ENCODE measurements at regions not wholly inside any gene's neighbourhood (a gene's known extent, or its start where the extent isn't known, plus 50 kb on each side); places are given as distances from the start of the nearest gene placed in this dataset.

DNA sequence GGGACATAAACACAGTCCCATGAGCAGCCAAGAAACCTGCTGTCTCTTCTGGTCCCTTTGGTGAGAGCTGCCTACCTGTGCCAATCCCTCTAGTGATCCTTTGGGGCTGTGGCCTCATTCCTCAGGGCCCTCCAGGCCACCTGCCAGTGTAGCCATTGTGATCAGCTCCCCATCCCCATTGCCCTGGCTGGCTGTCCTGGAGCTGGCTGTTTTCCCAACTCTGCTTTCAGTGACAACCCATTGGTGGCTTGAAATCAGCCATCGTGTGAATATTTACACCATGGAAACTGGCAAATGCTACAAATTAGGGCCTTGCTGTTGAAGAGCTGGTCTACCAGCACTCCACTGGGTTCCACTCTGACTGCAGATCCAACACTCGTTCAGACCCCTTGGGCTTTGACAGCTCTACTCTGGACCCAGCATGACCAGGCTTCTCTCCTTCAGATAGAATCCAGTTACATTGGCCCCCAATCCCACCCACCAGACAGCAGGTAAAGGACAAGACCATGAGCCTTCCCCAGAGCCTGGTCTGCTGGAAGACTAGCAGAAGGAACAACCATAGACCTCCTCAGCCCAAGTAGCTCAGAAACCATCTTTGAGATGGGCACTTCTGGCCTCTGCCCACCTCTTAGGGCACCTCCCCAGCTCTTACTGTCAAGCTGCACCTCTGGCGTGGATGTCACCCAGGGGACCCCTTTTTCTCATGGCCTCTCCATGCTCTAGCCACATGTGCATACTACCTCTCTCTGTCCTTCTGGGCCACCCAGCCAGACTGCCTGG lies 69.2 kb upstream of the NEK6 start:
- TF ChIP-seq, protein P1, sequence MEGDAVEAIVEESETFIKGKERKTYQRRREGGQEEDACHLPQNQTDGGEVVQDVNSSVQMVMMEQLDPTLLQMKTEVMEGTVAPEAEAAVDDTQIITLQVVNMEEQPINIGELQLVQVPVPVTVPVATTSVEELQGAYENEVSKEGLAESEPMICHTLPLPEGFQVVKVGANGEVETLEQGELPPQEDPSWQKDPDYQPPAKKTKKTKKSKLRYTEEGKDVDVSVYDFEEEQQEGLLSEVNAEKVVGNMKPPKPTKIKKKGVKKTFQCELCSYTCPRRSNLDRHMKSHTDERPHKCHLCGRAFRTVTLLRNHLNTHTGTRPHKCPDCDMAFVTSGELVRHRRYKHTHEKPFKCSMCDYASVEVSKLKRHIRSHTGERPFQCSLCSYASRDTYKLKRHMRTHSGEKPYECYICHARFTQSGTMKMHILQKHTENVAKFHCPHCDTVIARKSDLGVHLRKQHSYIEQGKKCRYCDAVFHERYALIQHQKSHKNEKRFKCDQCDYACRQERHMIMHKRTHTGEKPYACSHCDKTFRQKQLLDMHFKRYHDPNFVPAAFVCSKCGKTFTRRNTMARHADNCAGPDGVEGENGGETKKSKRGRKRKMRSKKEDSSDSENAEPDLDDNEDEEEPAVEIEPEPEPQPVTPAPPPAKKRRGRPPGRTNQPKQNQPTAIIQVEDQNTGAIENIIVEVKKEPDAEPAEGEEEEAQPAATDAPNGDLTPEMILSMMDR (IDR thresholded peaks at IDR 0.05; ENCODE audit: low read depth, low read length), result no peak
- no peak for DNase-seq (ENCODE audit: low read depth in 2 of 2)
- no peak overlapping the region for H3K4me3 ChIP-seq (replicated peaks in 1 of 2; ENCODE audit: low read depth in 2 of 2, low read length in 2 of 2)

DNA sequence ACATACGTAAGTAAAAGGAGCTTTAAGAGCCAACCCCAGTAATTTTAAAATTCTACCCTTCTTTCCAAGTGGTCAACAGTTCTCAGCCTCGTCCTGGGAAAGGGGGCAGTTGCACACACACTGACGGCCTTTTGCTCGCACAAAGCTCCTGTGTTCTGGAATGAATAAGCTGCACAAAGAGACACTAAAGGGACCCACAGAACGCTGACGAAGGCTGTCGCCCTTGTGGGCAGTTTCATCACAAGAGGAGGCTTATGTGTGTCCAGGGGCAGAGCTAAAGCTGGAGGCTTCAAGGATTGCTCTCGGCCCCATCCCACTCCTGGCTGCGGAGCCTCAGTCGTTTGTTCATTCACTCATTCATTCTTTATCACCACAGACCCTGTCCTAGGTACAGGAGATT lies 67.0 kb upstream of the NEK6 start:
- TF ChIP-seq, protein P1 (IDR thresholded peaks at IDR 0.05; ENCODE audit: low read depth, low read length), result no peak
- H3K4me3 ChIP-seq (replicated peaks in 1 of 2; ENCODE audit: low read depth in 2 of 2, low read length in 2 of 2), result no peak overlapping the region
- DNase-seq (ENCODE audit: low read depth in 2 of 2), result no peak

DNA sequence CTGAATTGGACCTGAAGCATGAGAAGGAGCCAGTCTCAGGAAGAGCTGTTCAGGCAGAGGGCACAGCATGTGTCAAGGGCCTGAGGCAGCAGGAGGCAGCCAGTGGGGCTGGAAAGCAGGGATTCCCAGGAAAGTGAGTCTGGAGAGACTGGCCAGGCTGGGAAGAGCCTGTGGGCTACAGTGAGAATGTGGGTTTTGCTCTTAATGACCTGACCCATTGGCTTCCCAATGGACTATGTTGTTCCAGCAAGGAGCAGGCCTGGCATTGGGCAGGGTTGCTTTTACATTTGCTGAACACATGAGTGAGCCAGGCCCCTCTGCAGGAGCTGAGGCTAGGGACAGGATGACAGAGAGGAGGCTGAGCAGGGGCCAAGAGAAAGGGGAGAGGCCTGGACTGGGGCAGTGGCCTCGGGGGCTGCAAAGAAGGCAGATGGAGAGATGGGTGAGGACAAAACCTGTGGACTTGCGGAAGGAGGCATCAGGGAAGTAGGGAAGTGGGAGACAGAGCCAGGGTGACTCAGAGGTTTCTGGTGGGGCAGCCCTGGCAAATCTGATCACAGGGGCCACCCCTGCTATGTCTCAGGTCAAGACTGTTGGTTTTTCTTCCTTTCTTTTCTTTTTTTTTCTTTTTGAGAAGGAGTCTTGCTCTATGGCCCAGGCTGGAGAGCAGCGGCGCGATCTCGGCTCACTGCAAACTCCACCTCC lies 65.9 kb upstream of the NEK6 start:
- no peak overlapping the region for H3K4me3 ChIP-seq (replicated peaks in 1 of 2; ENCODE audit: low read depth in 2 of 2, low read length in 2 of 2)
- TF ChIP-seq, protein P1 (IDR thresholded peaks at IDR 0.05; ENCODE audit: low read depth, low read length), result no peak
- DNase-seq (ENCODE audit: low read depth in 2 of 2), result no peak

DNA sequence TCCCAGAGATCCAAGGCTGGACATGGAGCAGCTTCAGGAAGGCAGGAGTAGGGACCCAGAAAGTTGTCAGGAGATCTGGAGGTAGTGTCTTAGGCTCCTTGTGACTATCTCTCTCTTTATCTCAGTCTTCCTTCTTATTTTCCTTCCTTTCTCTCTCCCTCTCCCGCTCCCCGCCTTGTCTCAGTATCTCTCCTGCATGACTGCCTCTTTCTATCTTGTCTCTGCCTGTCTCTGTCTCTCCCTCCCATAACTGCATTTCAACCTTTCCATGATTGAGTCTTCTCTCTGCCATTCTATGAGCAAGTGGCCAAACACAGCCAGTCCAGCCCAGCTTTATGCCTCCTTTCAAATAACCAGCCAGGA lies 61.0 kb upstream of the NEK6 start:
- TF ChIP-seq, protein P1 (IDR thresholded peaks at IDR 0.05; ENCODE audit: low read depth, low read length), result no peak
- no peak for DNase-seq (ENCODE audit: low read depth in 2 of 2)
- H3K4me3 ChIP-seq (replicated peaks in 1 of 2; ENCODE audit: low read depth in 2 of 2, low read length in 2 of 2), result no peak overlapping the region

DNA sequence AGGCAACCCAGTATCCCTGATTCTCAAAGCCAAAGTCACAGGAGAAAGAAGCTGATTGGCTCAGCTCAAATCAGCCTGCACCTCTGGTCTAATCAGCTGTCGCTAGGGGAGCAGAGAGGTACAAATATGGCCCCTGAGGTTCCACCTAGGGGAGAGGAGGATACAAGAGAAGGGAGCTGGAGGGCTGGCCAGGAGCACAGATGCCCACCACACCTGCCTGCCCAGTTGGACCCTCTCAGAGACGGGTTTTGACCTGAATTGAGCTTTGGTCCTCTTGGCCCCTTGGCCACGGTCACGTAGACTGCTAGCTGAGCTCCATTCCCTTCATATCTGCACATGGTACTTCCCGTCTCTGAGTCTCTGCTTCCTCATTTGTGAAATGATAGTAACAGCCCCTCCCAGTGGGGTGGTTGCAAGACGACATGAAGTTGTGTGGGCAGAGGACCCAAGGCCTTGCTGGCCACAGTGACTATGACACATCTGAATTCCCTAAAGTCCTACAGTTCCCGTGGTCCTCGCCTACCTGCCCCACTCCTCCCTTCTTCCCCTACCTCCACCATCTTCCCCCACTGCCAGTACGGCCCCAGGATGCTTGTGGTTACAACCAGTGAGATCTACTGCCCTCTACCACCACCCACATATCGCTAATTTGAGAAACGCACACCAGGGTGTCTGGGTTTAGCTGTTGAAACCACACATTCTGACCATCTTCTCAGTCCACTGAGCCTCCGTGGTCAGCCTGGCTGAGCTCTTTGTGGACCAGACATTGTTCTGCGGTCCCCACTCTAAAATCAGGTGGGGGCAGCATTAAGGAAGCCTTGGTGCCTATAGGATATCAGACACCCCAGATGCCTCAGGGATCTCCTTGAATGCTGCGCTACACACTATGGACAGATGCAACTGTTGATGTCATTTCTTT lies 60.3 kb upstream of the NEK6 start:
- H3K4me3 ChIP-seq (replicated peaks in 1 of 2; ENCODE audit: low read depth in 2 of 2, low read length in 2 of 2), result no peak overlapping the region
- TF ChIP-seq, protein P1 (IDR thresholded peaks at IDR 0.05; ENCODE audit: low read depth, low read length), result no peak
- no peak for DNase-seq (ENCODE audit: low read depth in 2 of 2)

DNA sequence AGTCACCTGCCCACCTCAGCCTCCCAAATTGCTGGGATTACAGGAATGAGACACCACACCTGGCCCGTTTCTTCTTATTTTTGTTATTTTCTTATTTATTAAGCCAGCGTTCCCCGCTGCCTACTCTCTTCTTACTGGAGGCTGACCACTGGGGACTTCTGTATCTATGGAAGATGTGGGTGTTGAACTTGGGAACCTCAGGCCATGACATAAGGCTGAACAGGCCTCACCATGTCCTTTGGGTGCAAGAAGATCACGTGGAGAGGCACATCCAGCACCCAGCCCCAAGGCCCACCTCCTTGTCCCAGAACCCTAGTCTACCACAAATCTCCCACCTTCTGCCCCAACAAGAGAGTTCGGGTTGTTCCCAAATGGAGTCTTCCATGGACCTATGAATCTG lies 59.4 kb upstream of the NEK6 start:
- DNase-seq (ENCODE audit: low read depth in 2 of 2), result no peak
- TF ChIP-seq, protein P1 (IDR thresholded peaks at IDR 0.05; ENCODE audit: low read depth, low read length), result no peak
- H3K4me3 ChIP-seq (replicated peaks in 1 of 2; ENCODE audit: low read depth in 2 of 2, low read length in 2 of 2), result no peak overlapping the region

All from cardiac fibroblast (primary cell).